Testis (tissue), 2 donors: ENCODE measurements at regions not wholly inside any gene's neighbourhood (a gene's known extent, or its start where the extent isn't known, plus 50 kb on each side); places are given as distances from the start of the nearest gene placed in this dataset.

ENCODE experiments used
- POLR2A ChIP-seq: fragments of 450-650 bp; IDR thresholded peaks from one replicate; pipeline ENCODE4 v1.6.1; 2017; ENCODE audit warnings: antibody characterized with exemption, mild to moderate bottlenecking, moderate library complexity
- TF ChIP-seq, protein P1 (sequence below), 3 experiments: fragments of 450-650 bp in 2 of 3; fragments of 200-600 bp in 1 of 3; sonication (generic) in 1 of 3; IDR thresholded peaks; one replicate each; pipeline ENCODE4 v1.5.1; 2016 to 2019; ENCODE audit warnings: antibody characterized with exemption in 3 of 3, mild to moderate bottlenecking in 2 of 3, moderate library complexity in 1 of 3

DNA sequence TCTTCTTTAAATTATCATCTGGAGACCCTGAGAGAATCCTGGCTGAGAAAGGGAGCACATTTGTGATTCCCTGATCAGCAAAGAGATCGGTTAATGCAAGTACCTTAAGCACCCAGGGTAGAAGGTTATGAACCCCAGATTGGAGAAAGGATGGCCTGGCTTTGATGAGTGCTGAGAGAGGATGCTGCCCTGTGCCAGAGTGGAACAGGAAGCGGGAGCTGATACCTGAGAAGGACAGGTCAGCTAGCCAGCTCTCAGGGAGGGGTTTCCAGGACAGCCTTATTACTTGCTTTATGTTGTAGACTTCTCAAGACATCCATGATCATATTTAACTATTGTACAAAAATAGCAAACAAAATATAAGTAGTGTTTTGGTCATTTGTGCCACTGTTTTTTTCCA is 141.9 kb downstream of the GATB start:
- TF ChIP-seq, protein P1, sequence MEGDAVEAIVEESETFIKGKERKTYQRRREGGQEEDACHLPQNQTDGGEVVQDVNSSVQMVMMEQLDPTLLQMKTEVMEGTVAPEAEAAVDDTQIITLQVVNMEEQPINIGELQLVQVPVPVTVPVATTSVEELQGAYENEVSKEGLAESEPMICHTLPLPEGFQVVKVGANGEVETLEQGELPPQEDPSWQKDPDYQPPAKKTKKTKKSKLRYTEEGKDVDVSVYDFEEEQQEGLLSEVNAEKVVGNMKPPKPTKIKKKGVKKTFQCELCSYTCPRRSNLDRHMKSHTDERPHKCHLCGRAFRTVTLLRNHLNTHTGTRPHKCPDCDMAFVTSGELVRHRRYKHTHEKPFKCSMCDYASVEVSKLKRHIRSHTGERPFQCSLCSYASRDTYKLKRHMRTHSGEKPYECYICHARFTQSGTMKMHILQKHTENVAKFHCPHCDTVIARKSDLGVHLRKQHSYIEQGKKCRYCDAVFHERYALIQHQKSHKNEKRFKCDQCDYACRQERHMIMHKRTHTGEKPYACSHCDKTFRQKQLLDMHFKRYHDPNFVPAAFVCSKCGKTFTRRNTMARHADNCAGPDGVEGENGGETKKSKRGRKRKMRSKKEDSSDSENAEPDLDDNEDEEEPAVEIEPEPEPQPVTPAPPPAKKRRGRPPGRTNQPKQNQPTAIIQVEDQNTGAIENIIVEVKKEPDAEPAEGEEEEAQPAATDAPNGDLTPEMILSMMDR (IDR thresholded peaks at IDR 0.05) = no peak
- TF ChIP-seq POLR2A = no peak
